ENCODE measurements at regions not wholly inside any gene's neighbourhood (a gene's known extent, or its start where the extent isn't known, plus 50 kb on each side); places are given as distances from the start of the nearest gene placed in this dataset.

DNA sequence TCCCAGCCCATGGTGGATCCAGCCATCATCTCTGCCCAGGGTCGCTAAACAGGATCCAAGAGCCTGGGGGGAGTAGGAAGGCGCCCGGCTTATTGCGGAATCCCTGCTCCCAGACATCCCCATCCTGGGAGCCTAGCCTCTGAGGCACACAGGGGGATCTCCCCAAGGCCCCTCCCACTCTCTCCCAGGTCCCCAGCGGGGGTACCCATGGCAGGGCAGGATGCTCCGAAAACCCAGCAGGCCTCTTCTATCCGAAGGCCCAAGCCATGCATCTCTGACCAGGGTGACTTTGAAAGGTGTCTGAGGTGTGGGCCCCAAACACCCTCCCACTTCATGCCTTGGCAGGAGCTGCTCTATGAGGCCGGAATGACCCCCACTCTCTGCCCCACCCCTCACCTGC is 81.7 kb upstream of the RUFY1 start:
- TF ChIP-seq, protein P1, sequence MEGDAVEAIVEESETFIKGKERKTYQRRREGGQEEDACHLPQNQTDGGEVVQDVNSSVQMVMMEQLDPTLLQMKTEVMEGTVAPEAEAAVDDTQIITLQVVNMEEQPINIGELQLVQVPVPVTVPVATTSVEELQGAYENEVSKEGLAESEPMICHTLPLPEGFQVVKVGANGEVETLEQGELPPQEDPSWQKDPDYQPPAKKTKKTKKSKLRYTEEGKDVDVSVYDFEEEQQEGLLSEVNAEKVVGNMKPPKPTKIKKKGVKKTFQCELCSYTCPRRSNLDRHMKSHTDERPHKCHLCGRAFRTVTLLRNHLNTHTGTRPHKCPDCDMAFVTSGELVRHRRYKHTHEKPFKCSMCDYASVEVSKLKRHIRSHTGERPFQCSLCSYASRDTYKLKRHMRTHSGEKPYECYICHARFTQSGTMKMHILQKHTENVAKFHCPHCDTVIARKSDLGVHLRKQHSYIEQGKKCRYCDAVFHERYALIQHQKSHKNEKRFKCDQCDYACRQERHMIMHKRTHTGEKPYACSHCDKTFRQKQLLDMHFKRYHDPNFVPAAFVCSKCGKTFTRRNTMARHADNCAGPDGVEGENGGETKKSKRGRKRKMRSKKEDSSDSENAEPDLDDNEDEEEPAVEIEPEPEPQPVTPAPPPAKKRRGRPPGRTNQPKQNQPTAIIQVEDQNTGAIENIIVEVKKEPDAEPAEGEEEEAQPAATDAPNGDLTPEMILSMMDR (IDR thresholded peaks at IDR 0.05; ENCODE audit: insufficient read depth, low read depth, low read length), result no peak
- TF ChIP-seq EZH2 (IDR thresholded peaks at IDR 0.05; ENCODE audit: insufficient read depth, low read length), result no peak

All from astrocyte (in vitro differentiated cells and primary cell).